ENCODE measurements at regions not wholly inside any gene's neighbourhood (a gene's known extent, or its start where the extent isn't known, plus 50 kb on each side); places are given as distances from the start of the nearest gene placed in this dataset.

GRCh38 chr15:96468036-96468435 is 137.5 kb downstream of the NR2F2 start:
- no peak overlapping the region for H3K27ac ChIP-seq (ENCODE audit: extremely low read depth, low read depth, low read length)
- no peaks in the 10 kb centered on the region for H3K9me3 ChIP-seq (ENCODE audit: control insufficient read depth, insufficient read depth, low read depth, low read length)
- H3K36me3 ChIP-seq (ENCODE audit: control insufficient read depth in 2 of 2, insufficient read depth in 1 of 2, low read length in 2 of 2): no peaks in the 10 kb centered on the region
- no peaks in the 10 kb centered on the region for H3K4me1 ChIP-seq (ENCODE audit: control insufficient read depth, insufficient read depth, low read length)
- ChIA-PET POLR2A (no interaction called here), CTCF (interaction anchor here (0.7 kb wide), 1 partner anchor 389 kb away, joined by 3 read pairs; no protein-coding TSS in a partner anchor)
- TF ChIP-seq GLI2 (tag by site-specific recombination; IDR thresholded peaks at IDR 0.05; ENCODE audit: borderline replicate concordance, low read depth): no peak
- H3K4me3 ChIP-seq (ENCODE audit: low read depth, low read length): no peak overlapping the region

- Histone ChIP-seq H3K4me1 (ENCODE audit: control insufficient read depth, insufficient read depth, low read length) (0 out of 2 replicates have a peak, but pooled peaks cover 3% of the 10 kb centered on the region), H3K36me3 (ENCODE audit: control insufficient read depth in 2 of 2, insufficient read depth in 1 of 2, low read length in 2 of 2) (no peaks in the 10 kb centered on the region), H3K27ac (ENCODE audit: extremely low read depth, low read depth, low read length) (no peak overlapping the region), H3K4me3 (ENCODE audit: low read depth, low read length) (no peak overlapping the region), H3K9me3 (ENCODE audit: control insufficient read depth, insufficient read depth, low read depth, low read length) (no peaks in the 10 kb centered on the region)
- POLR2A ChIA-PET: no interaction called here
- TF ChIP-seq GLIS2 (tag by site-specific recombination; IDR thresholded peaks at IDR 0.05) (no peak), ZNF302 (tag by site-specific recombination; IDR thresholded peaks at IDR 0.05; ENCODE audit: low read depth) (no peak), ZNF747 (tag by site-specific recombination; IDR thresholded peaks at IDR 0.05) (no peak), ZNF658 (tag by site-specific recombination; IDR thresholded peaks at IDR 0.05) (no peak), PRDM6 (tag by site-specific recombination; IDR thresholded peaks at IDR 0.05) (no peak), ZNF555 (tag by site-specific recombination; conservative IDR thresholded peaks at IDR 0.05) (no peak), ZNF488 (tag by site-specific recombination; IDR thresholded peaks at IDR 0.05) (no peak)
- CTCF ChIA-PET: interaction anchor here (0.5 kb wide), 1 partner anchor 16 kb away, joined by 3 read pairs; no protein-coding TSS in a partner anchor
Observed at GRCh38 chr15:96470681-96471310, 140.3 kb downstream of the NR2F2 start.

GRCh38 chr15:96472681-96473080 is 142.2 kb downstream of the NR2F2 start:
- ChIA-PET CTCF (interaction anchor here (0.6 kb wide), 1 partner anchor 135 kb away, joined by 4 read pairs; no protein-coding TSS in a partner anchor), POLR2A (no interaction called here)
- 0 out of 2 replicates have a peak, but pooled peaks cover 3% of the 10 kb centered on the region for H3K4me1 ChIP-seq (ENCODE audit: control insufficient read depth, insufficient read depth, low read length)
- H3K4me3 ChIP-seq (ENCODE audit: low read depth, low read length): no peak overlapping the region
- no peaks in the 10 kb centered on the region for H3K36me3 ChIP-seq (ENCODE audit: control insufficient read depth in 2 of 2, insufficient read depth in 1 of 2, low read length in 2 of 2)
- H3K9me3 ChIP-seq (ENCODE audit: control insufficient read depth, insufficient read depth, low read depth, low read length): no peaks in the 10 kb centered on the region
- no peak overlapping the region for H3K27ac ChIP-seq (ENCODE audit: extremely low read depth, low read depth, low read length)
- TF ChIP-seq HOXD13 (CRISPR knock-in tag; IDR thresholded peaks at IDR 0.05; ENCODE audit: borderline replicate concordance): no peak
- TF ChIP-seq ZNF645 (tag by site-specific recombination; IDR thresholded peaks at IDR 0.05): no peak
- no peak for TF ChIP-seq ZNF2 (tag by site-specific recombination; IDR thresholded peaks at IDR 0.05)
- TF ChIP-seq ZNF37A (tag by site-specific recombination; IDR thresholded peaks at IDR 0.05): no peak
- TF ChIP-seq ZNF670 (tag by site-specific recombination; IDR thresholded peaks at IDR 0.05; ENCODE audit: low read depth): no peak
- TF ChIP-seq ZNF473 (tag by site-specific recombination; IDR thresholded peaks at IDR 0.05): no peak
- no peak for TF ChIP-seq SP2 (tag by site-specific recombination; IDR thresholded peaks at IDR 0.05)
- TF ChIP-seq ZNF416 (tag by site-specific recombination; IDR thresholded peaks at IDR 0.05): no peak
- TF ChIP-seq KLF16 (tag by site-specific recombination; IDR thresholded peaks at IDR 0.05): no peak
- TF ChIP-seq ZFP3 (tag by site-specific recombination; IDR thresholded peaks at IDR 0.05; ENCODE audit: low read depth): no peak
- TF ChIP-seq ZNF791 (tag by site-specific recombination; IDR thresholded peaks at IDR 0.05): no peak
- TF ChIP-seq ZNF223 (tag by site-specific recombination; IDR thresholded peaks at IDR 0.05): no peak
- no peak for TF ChIP-seq ZNF548 (tag by site-specific recombination; IDR thresholded peaks at IDR 0.05)
- no peak for TF ChIP-seq ZNF221 (tag by site-specific recombination; IDR thresholded peaks at IDR 0.05; ENCODE audit: borderline replicate concordance)
- TF ChIP-seq ZNF112 (tag by site-specific recombination; IDR thresholded peaks at IDR 0.05): no peak
- no peak for TF ChIP-seq ZNF280D (tag by site-specific recombination; IDR thresholded peaks at IDR 0.05)
- TF ChIP-seq ZNF624 (tag by site-specific recombination; IDR thresholded peaks at IDR 0.05): no peak
- TF ChIP-seq KLF8 (tag by site-specific recombination; IDR thresholded peaks at IDR 0.05): no peak
- TF ChIP-seq KLF10 (tag by site-specific recombination; IDR thresholded peaks at IDR 0.05): no peak

Measured in HEK293 (cell line).